HCT116 (cell line): ENCODE measurements at regions not wholly inside any gene's neighbourhood (a gene's known extent, or its start where the extent isn't known, plus 50 kb on each side); places are given as distances from the start of the nearest gene placed in this dataset.
"Not testable (repeated sequence)": the region's sequence is repeated elsewhere in the genome, so short reads cannot be mapped to it uniquely, and the experiment has no call there.

ENCODE experiments used
- ATAC-seq: fragments of 200-7000 bp; cut with Tn5 transposase; 2 replicates; pipeline ENCODE4 v1.9.1; 2020; ENCODE audit warnings: mild to moderate bottlenecking, moderate library complexity
- BruUV-seq: library from RNA; stranded (reverse); fragments of 400-500 nt; replicated peaks from 2 replicates; lab custom pipeline; 2021; lab: Mats Ljungman, UMichigan
- CTCF ChIA-PET: fragments of 300-600 bp; sonication (Branson Sonifier 250); formaldehyde crosslinking; loops from one replicate; lab custom pipeline; 2021; ENCODE audit warnings: antibody characterized with exemption; lab: Charles Lee
- POLR2A ChIA-PET: fragments of 300-600, 350-600 bp; sonication (Branson Sonifier 250); formaldehyde crosslinking; loops from one replicate; lab custom pipeline; 2021; ENCODE audit warnings: antibody characterized with exemption; lab: Charles Lee
- RAD21 ChIA-PET, 2 experiments: fragments of 300-600 bp; sonication (Branson Sonifier 250); formaldehyde crosslinking; loops; one replicate each; lab custom pipeline; 2023; ENCODE audit warnings: low total read pairs in 2 of 2; ENCODE audit not compliant: uncharacterized antibody in 2 of 2, unreplicated experiment in 2 of 2, low non-redundant PET in 1 of 2; lab: Charles Lee
- DNase-seq: peaks from one replicate; pipeline ENCODE4 v3.0.0-alpha.2; 2010; ENCODE audit warnings: low read depth, low spot score
- H2AFZ ChIP-seq: fragments of 200-600 bp; shearing (Covaris generic), sonication (generic); 2 replicates; pipeline ENCODE4 v1.6.1; 2017; ENCODE audit warnings: low read depth, mixed run types, mixed read lengths, antibody characterized with exemption, low read length; ENCODE audit not compliant: poor library complexity, severe bottlenecking
- H3K27ac ChIP-seq: 2 replicates; pipeline ENCODE4 v1.5.1; 2012; ENCODE audit warnings: low read depth, low read length
- H3K27me3 ChIP-seq: fragments of 200-600 bp; sonication (generic); 2 replicates; pipeline ENCODE4 v1.6.1; 2016; ENCODE audit warnings: mixed run types, low read length, mixed read lengths; ENCODE audit not compliant: insufficient read depth
- H3K36me3 ChIP-seq, 2 experiments: fragments of 200-500 bp in 1 of 2; fragments of 200-600 bp in 1 of 2; sonication (Bioruptor generic) in 1 of 2; sonication (generic) in 1 of 2; 2 replicates each; pipeline versions ENCODE4 v1.5.1 to v1.6.1; 2014 to 2016; ENCODE audit warnings: low read length in 2 of 2, inconsistent platforms in 1 of 2, mixed read lengths in 1 of 2, mixed run types in 1 of 2; ENCODE audit not compliant: insufficient read depth in 2 of 2, control insufficient read depth in 1 of 2
- H3K4me1 ChIP-seq, 2 experiments: fragments of 200-600 bp in 1 of 2; sonication (generic) in 1 of 2; 2 replicates each; pipeline versions ENCODE4 v1.5.1 to v1.6.1; 2012 to 2017; ENCODE audit warnings: low read length in 2 of 2, inconsistent platforms in 1 of 2, mild to moderate bottlenecking in 1 of 2, mixed read lengths in 1 of 2, mixed run types in 1 of 2, moderate library complexity in 1 of 2; ENCODE audit not compliant: insufficient read depth in 2 of 2, control insufficient read depth in 1 of 2
- H3K4me2 ChIP-seq: fragments of 200-600 bp; sonication (generic); 2 replicates; pipeline ENCODE4 v1.6.1; 2017; ENCODE audit warnings: mixed run types, low read length, mixed read lengths
- H3K4me3 ChIP-seq, 2 experiments: fragments of 200-600 bp in 1 of 2; sonication (generic) in 1 of 2; replicated peaks in 1 of 2; 2 replicates each; pipeline ENCODE4 v1.5.1; 2011 to 2016; ENCODE audit warnings: low read length in 2 of 2, control low read depth in 1 of 2, low read depth in 1 of 2, mild to moderate bottlenecking in 1 of 2, mixed read lengths in 1 of 2, mixed run types in 1 of 2
- H3K79me2 ChIP-seq: fragments of 200-600 bp; sonication (generic); 2 replicates; pipeline ENCODE4 v1.6.1; 2017; ENCODE audit warnings: mild to moderate bottlenecking, mixed run types, low read length, moderate library complexity, mixed read lengths; ENCODE audit not compliant: insufficient read depth
- H3K9ac ChIP-seq: fragments of 200-600 bp; sonication (generic); 2 replicates; pipeline ENCODE4 v1.6.1; 2016; ENCODE audit warnings: low read length, mixed read lengths
- H3K9me2 ChIP-seq: fragments of 200-600 bp; sonication (generic), shearing (Covaris generic); 2 replicates; pipeline ENCODE4 v1.6.1; 2017; ENCODE audit warnings: mixed run types, mild to moderate bottlenecking, moderate library complexity; ENCODE audit not compliant: insufficient read depth
- H3K9me3 ChIP-seq, 2 experiments: fragments of 200-500 bp in 1 of 2; fragments of 200-600 bp in 1 of 2; sonication (Bioruptor generic) in 1 of 2; sonication (generic) in 1 of 2; 2 replicates each; pipeline ENCODE4 v1.6.1; 2014 to 2017; ENCODE audit warnings: low read length in 2 of 2, mixed read lengths in 2 of 2, inconsistent platforms in 1 of 2, low read depth in 1 of 2, mild to moderate bottlenecking in 1 of 2, mixed run types in 1 of 2, moderate library complexity in 1 of 2; ENCODE audit not compliant: control insufficient read depth in 1 of 2, insufficient read depth in 1 of 2
- H4K20me1 ChIP-seq: fragments of 200-600 bp; sonication (generic), shearing (Covaris generic); 2 replicates; pipeline ENCODE4 v1.6.1; 2017; ENCODE audit warnings: mixed run types, mild to moderate bottlenecking, moderate library complexity; ENCODE audit not compliant: insufficient read depth
- CEBPB ChIP-seq: IDR thresholded peaks from 2 replicates; pipeline ENCODE4 v1.6.1; 2012; ENCODE audit warnings: low read depth
- POLR2AphosphoS5 ChIP-seq: IDR thresholded peaks from 2 replicates; pipeline ENCODE4 v1.6.1; 2011; ENCODE audit warnings: mild to moderate bottlenecking, low read depth, low read length, moderate library complexity
- intact Hi-C: fragments of 100-400 bp; cut with micrococcal nuclease; formaldehyde crosslinking; loops from 2 replicates; pipeline ENCODE4 v1.10.0; 2022
- TF ChIP-seq, protein P1 (sequence below): IDR thresholded peaks from 2 replicates; pipeline ENCODE4 v1.6.1; 2012

DNA sequence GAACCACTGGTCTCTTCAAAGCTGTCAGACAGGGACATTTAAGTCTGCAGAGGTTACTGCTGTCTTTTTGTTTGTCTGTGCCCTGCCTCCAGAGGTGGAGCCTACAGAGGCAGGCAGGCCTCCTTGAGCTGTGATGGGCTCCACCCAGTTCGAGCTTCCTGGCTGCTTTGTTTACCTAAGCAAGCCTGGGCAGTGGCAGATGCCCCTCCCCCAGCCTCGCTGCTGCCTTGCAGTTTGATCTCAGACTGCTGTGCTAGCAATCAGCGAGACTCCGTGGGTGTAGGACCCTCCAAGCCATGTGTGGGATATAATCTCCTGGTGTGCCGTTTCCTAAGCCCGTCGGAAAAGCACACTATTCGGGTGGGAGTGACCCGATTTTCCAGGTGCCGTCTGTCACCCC is 1243.2 kb upstream of the CRIM1 start:
- POLR2A ChIA-PET, H3K4me3 ChIP-seq, BruUV-seq, intact Hi-C loops, H3K4me1 ChIP-seq, H3K9ac ChIP-seq, H3K9me3 ChIP-seq, H4K20me1 ChIP-seq, H2AFZ ChIP-seq, DNase-seq, CTCF ChIA-PET, H3K79me2 ChIP-seq, H3K4me2 ChIP-seq, RAD21 ChIA-PET, H3K27ac ChIP-seq, ATAC-seq, H3K36me3 ChIP-seq, H3K27me3 ChIP-seq, H3K9me2 ChIP-seq: not testable (repeated sequence)

DNA sequence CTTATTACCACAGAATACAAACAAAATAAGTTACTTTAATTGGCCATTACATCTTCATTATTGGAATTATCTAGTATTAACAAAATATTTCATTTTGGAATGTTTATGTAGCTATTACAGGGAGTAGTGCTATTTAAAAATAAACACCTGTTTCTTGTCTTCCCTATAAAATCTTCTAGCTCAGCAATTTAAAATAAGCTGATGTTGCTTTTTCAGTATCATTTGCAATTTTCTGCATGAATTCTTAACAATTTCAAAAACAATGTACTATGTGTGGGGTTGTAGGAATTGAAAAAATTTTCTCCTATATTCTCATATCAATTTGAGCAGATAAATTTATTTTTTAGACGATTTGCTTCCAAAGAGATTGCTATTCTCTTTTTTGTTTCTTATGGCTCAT is 1251.3 kb upstream of the CRIM1 start:
- Histone ChIP-seq H3K27ac (no peak overlapping the region), H3K9me2 (no peaks in the 10 kb centered on the region), H3K27me3 (no peaks in the 10 kb centered on the region), H3K4me1 (no peaks in the 10 kb centered on the region), H3K9me3 (peaks cover 0 to 13% of the 10 kb centered on the region in 2 experiments; a peak in 2 of 4 replicates), H3K4me2 (no peak overlapping the region), H3K9ac (no peak overlapping the region), H2AFZ (no peak overlapping the region), H3K4me3 (no peak overlapping the region), H3K36me3 (no peaks in the 10 kb centered on the region), H3K79me2 (no peaks in the 10 kb centered on the region), H4K20me1 (no peaks in the 10 kb centered on the region)
- ChIA-PET CTCF (no interaction called here), RAD21 (no interaction called here), POLR2A (no interaction called here)
- ATAC-seq (no peak), DNase-seq (no peak)
- no TSS peak for BruUV-seq
- TF ChIP-seq POLR2AphosphoS5 = no peak
- TF ChIP-seq CEBPB = no peak
- TF ChIP-seq, protein P1, sequence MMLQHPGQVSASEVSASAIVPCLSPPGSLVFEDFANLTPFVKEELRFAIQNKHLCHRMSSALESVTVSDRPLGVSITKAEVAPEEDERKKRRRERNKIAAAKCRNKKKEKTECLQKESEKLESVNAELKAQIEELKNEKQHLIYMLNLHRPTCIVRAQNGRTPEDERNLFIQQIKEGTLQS = no peak
- intact Hi-C loops = no loop called here
